HCT116 (cell line): ENCODE measurements at regions not wholly inside any gene's neighbourhood (a gene's known extent, or its start where the extent isn't known, plus 50 kb on each side); places are given as distances from the start of the nearest gene placed in this dataset.

Experiments used
- ATAC-seq: fragments of 200-7000 bp; cut with Tn5 transposase; 2 replicates; pipeline ENCODE4 v1.9.1; 2020; ENCODE audit warnings: mild to moderate bottlenecking, moderate library complexity
- BruUV-seq: library from RNA; stranded (reverse); fragments of 400-500 nt; replicated peaks from 2 replicates; lab custom pipeline; 2021; lab: Mats Ljungman, UMichigan
- CTCF ChIA-PET: fragments of 300-600 bp; sonication (Branson Sonifier 250); formaldehyde crosslinking; loops from one replicate; lab custom pipeline; 2021; ENCODE audit warnings: antibody characterized with exemption; lab: Charles Lee
- POLR2A ChIA-PET: fragments of 300-600, 350-600 bp; sonication (Branson Sonifier 250); formaldehyde crosslinking; loops from one replicate; lab custom pipeline; 2021; ENCODE audit warnings: antibody characterized with exemption; lab: Charles Lee
- RAD21 ChIA-PET, 2 experiments: fragments of 300-600 bp; sonication (Branson Sonifier 250); formaldehyde crosslinking; loops; one replicate each; lab custom pipeline; 2023; ENCODE audit warnings: low total read pairs in 2 of 2; ENCODE audit not compliant: uncharacterized antibody in 2 of 2, unreplicated experiment in 2 of 2, low non-redundant PET in 1 of 2; lab: Charles Lee
- DNase-seq: peaks from one replicate; pipeline ENCODE4 v3.0.0-alpha.2; 2010; ENCODE audit warnings: low read depth, low spot score
- H2AFZ ChIP-seq: fragments of 200-600 bp; shearing (Covaris generic), sonication (generic); 2 replicates; pipeline ENCODE4 v1.6.1; 2017; ENCODE audit warnings: low read depth, mixed run types, mixed read lengths, antibody characterized with exemption, low read length; ENCODE audit not compliant: poor library complexity, severe bottlenecking
- H3K27ac ChIP-seq: 2 replicates; pipeline ENCODE4 v1.5.1; 2012; ENCODE audit warnings: low read depth, low read length
- H3K27me3 ChIP-seq: fragments of 200-600 bp; sonication (generic); 2 replicates; pipeline ENCODE4 v1.6.1; 2016; ENCODE audit warnings: mixed run types, low read length, mixed read lengths; ENCODE audit not compliant: insufficient read depth
- H3K36me3 ChIP-seq, 2 experiments: fragments of 200-500 bp in 1 of 2; fragments of 200-600 bp in 1 of 2; sonication (Bioruptor generic) in 1 of 2; sonication (generic) in 1 of 2; 2 replicates each; pipeline versions ENCODE4 v1.5.1 to v1.6.1; 2014 to 2016; ENCODE audit warnings: low read length in 2 of 2, inconsistent platforms in 1 of 2, mixed read lengths in 1 of 2, mixed run types in 1 of 2; ENCODE audit not compliant: insufficient read depth in 2 of 2, control insufficient read depth in 1 of 2
- H3K4me1 ChIP-seq, 2 experiments: fragments of 200-600 bp in 1 of 2; sonication (generic) in 1 of 2; 2 replicates each; pipeline versions ENCODE4 v1.5.1 to v1.6.1; 2012 to 2017; ENCODE audit warnings: low read length in 2 of 2, inconsistent platforms in 1 of 2, mild to moderate bottlenecking in 1 of 2, mixed read lengths in 1 of 2, mixed run types in 1 of 2, moderate library complexity in 1 of 2; ENCODE audit not compliant: insufficient read depth in 2 of 2, control insufficient read depth in 1 of 2
- H3K4me2 ChIP-seq: fragments of 200-600 bp; sonication (generic); 2 replicates; pipeline ENCODE4 v1.6.1; 2017; ENCODE audit warnings: mixed run types, low read length, mixed read lengths
- H3K4me3 ChIP-seq, 2 experiments: fragments of 200-600 bp in 1 of 2; sonication (generic) in 1 of 2; replicated peaks in 1 of 2; 2 replicates each; pipeline ENCODE4 v1.5.1; 2011 to 2016; ENCODE audit warnings: low read length in 2 of 2, control low read depth in 1 of 2, low read depth in 1 of 2, mild to moderate bottlenecking in 1 of 2, mixed read lengths in 1 of 2, mixed run types in 1 of 2
- H3K79me2 ChIP-seq: fragments of 200-600 bp; sonication (generic); 2 replicates; pipeline ENCODE4 v1.6.1; 2017; ENCODE audit warnings: mild to moderate bottlenecking, mixed run types, low read length, moderate library complexity, mixed read lengths; ENCODE audit not compliant: insufficient read depth
- H3K9ac ChIP-seq: fragments of 200-600 bp; sonication (generic); 2 replicates; pipeline ENCODE4 v1.6.1; 2016; ENCODE audit warnings: low read length, mixed read lengths
- H3K9me2 ChIP-seq: fragments of 200-600 bp; sonication (generic), shearing (Covaris generic); 2 replicates; pipeline ENCODE4 v1.6.1; 2017; ENCODE audit warnings: mixed run types, mild to moderate bottlenecking, moderate library complexity; ENCODE audit not compliant: insufficient read depth
- H3K9me3 ChIP-seq, 2 experiments: fragments of 200-500 bp in 1 of 2; fragments of 200-600 bp in 1 of 2; sonication (Bioruptor generic) in 1 of 2; sonication (generic) in 1 of 2; 2 replicates each; pipeline ENCODE4 v1.6.1; 2014 to 2017; ENCODE audit warnings: low read length in 2 of 2, mixed read lengths in 2 of 2, inconsistent platforms in 1 of 2, low read depth in 1 of 2, mild to moderate bottlenecking in 1 of 2, mixed run types in 1 of 2, moderate library complexity in 1 of 2; ENCODE audit not compliant: control insufficient read depth in 1 of 2, insufficient read depth in 1 of 2
- H4K20me1 ChIP-seq: fragments of 200-600 bp; sonication (generic), shearing (Covaris generic); 2 replicates; pipeline ENCODE4 v1.6.1; 2017; ENCODE audit warnings: mixed run types, mild to moderate bottlenecking, moderate library complexity; ENCODE audit not compliant: insufficient read depth
- CEBPB ChIP-seq: IDR thresholded peaks from 2 replicates; pipeline ENCODE4 v1.6.1; 2012; ENCODE audit warnings: low read depth
- CTCF ChIP-seq, 3 experiments: fragments of 200-600 bp in 1 of 3; sonication (generic) in 1 of 3; IDR thresholded peaks in 2 of 3; conservative IDR thresholded peaks in 1 of 3; 2 replicates each; pipeline ENCODE4 v1.5.1; 2012 to 2017; ENCODE audit warnings: low read depth in 2 of 3, low read length in 2 of 3, antibody characterized with exemption in 1 of 3, borderline replicate concordance in 1 of 3, control low read depth in 1 of 3, mild to moderate bottlenecking in 1 of 3, mixed read lengths in 1 of 3, mixed run types in 1 of 3, moderate library complexity in 1 of 3; ENCODE audit not compliant: insufficient read depth in 1 of 3
- EGR1 ChIP-seq: IDR thresholded peaks from 2 replicates; pipeline ENCODE4 v1.6.1; 2012; ENCODE audit warnings: low read depth
- POLR2A ChIP-seq: IDR thresholded peaks from 2 replicates; pipeline ENCODE4 v1.7.0; 2011; ENCODE audit warnings: borderline replicate concordance; ENCODE audit not compliant: insufficient read depth, insufficient read length; ENCODE audit errors: extremely low read depth
- POLR2AphosphoS5 ChIP-seq: IDR thresholded peaks from 2 replicates; pipeline ENCODE4 v1.6.1; 2011; ENCODE audit warnings: mild to moderate bottlenecking, low read depth, low read length, moderate library complexity
- RAD21 ChIP-seq: IDR thresholded peaks from 2 replicates; pipeline ENCODE4 v1.6.1; 2012; ENCODE audit warnings: low read depth, mild to moderate bottlenecking
- SP1 ChIP-seq: IDR thresholded peaks from 2 replicates; pipeline ENCODE4 v1.6.1; 2012; ENCODE audit warnings: low read depth
- SRF ChIP-seq: IDR thresholded peaks from 2 replicates; pipeline ENCODE4 v1.6.1; 2012; ENCODE audit warnings: low read depth
- TCF7L2 ChIP-seq: IDR thresholded peaks from 2 replicates; pipeline ENCODE4 v1.7.0; 2011; ENCODE audit warnings: borderline replicate concordance, inconsistent platforms; ENCODE audit not compliant: insufficient read depth, insufficient read length; ENCODE audit errors: extremely low read depth
- YY1 ChIP-seq: IDR thresholded peaks from 2 replicates; pipeline ENCODE4 v1.6.1; 2011; ENCODE audit warnings: low read length, low read depth, moderate library complexity, mild to moderate bottlenecking; ENCODE audit not compliant: insufficient replicate concordance; ENCODE audit errors: extremely low read depth
- ZNF274 ChIP-seq: fragments of 200-500 bp; sonication (Bioruptor generic); IDR thresholded peaks from 2 replicates; pipeline ENCODE4 v1.6.1; 2014; ENCODE audit warnings: mild to moderate bottlenecking, low read depth, low read length, inconsistent platforms
- intact Hi-C: fragments of 100-400 bp; cut with micrococcal nuclease; formaldehyde crosslinking; loops from 2 replicates; pipeline ENCODE4 v1.10.0; 2022

GRCh38 chr5:28766565-28767158 is 1728.3 kb upstream of the CDH9 start:
- Histone ChIP-seq H3K4me3 (no peak overlapping the region), H3K4me2 (no peak overlapping the region), H3K4me1 (no peaks in the 10 kb centered on the region), H3K79me2 (no peaks in the 10 kb centered on the region), H3K9me2 (no peaks in the 10 kb centered on the region), H3K27me3 (no peaks in the 10 kb centered on the region), H4K20me1 (no peaks in the 10 kb centered on the region), H2AFZ (no peak overlapping the region)
- ChIA-PET POLR2A (no interaction called here), RAD21 (no interaction called here), CTCF (no interaction called here)
- no TSS peak for BruUV-seq
- ATAC-seq (no peak), DNase-seq (peak; percentile 16)
- intact Hi-C loops: no loop called here
- no peak for TF ChIP-seq YY1
- no peak for TF ChIP-seq POLR2A
- TF ChIP-seq POLR2AphosphoS5: no peak
- TF ChIP-seq RAD21: no peak
- TF ChIP-seq ZNF274: no peak
- peak in 2 of 3 experiments; percentile 8 to 12; a peak in 1 of 6 replicates for TF ChIP-seq CTCF (IDR thresholded peaks at IDR 0.05 in 2 of 3, conservative IDR thresholded peaks at IDR 0.05 in 1 of 3; ENCODE audit: borderline replicate concordance in 1 of 3, insufficient read depth in 1 of 3, low read depth in 2 of 3, low read length in 2 of 3)
- TF ChIP-seq, all 23 proteins: peak for 1
- no peak overlapping the region for H3K27ac ChIP-seq
- H3K36me3 ChIP-seq: no peaks in the 10 kb centered on the region
- H3K9me3 ChIP-seq: peaks cover 7 to 12% of the 10 kb centered on the region in 2 experiments; a peak in 2 of 4 replicates
- no peak overlapping the region for H3K9ac ChIP-seq

- ChIA-PET POLR2A (no interaction called here), RAD21 (no interaction called here)
- Histone ChIP-seq H3K4me1 (no peaks in the 10 kb centered on the region), H4K20me1 (no peaks in the 10 kb centered on the region), H3K4me3 (no peak overlapping the region), H3K27me3 (no peaks in the 10 kb centered on the region)
- TF ChIP-seq SRF: no peak
- TF ChIP-seq EGR1: no peak
- TF ChIP-seq POLR2AphosphoS5: no peak
- no peak for TF ChIP-seq CTCF (IDR thresholded peaks at IDR 0.05 in 2 of 3, conservative IDR thresholded peaks at IDR 0.05 in 1 of 3; ENCODE audit: borderline replicate concordance in 1 of 3, insufficient read depth in 1 of 3, low read depth in 2 of 3, low read length in 2 of 3)
- no peak for TF ChIP-seq CEBPB
- no peak for TF ChIP-seq SP1
- no peak for TF ChIP-seq TCF7L2
- TF ChIP-seq, all 23 proteins: peak for 0
- Histone ChIP-seq H3K27ac (no peak overlapping the region), H3K9me3 (peaks cover 3 to 4% of the 10 kb centered on the region in 2 experiments; a peak in 3 of 4 replicates), H2AFZ (no peak overlapping the region), H3K9ac (no peak overlapping the region), H3K9me2 (no peaks in the 10 kb centered on the region), H3K79me2 (no peaks in the 10 kb centered on the region), H3K4me2 (no peak overlapping the region), H3K36me3 (no peaks in the 10 kb centered on the region)
- CTCF ChIA-PET: no interaction called here
- no TSS peak for BruUV-seq
- intact Hi-C loops: no loop called here
- ATAC-seq: no peak
- DNase-seq: no peak
Observed at GRCh38 chr5:28751396-28751795, 1713.0 kb upstream of the CDH9 start.
